HG03039 (cell line): ENCODE measurements at regions not wholly inside any gene's neighbourhood (a gene's known extent, or its start where the extent isn't known, plus 50 kb on each side); places are given as distances from the start of the nearest gene placed in this dataset.

Experiments used
- ATAC-seq: cut with Tn5 transposase; IDR thresholded peaks from one replicate; pipeline ENCODE4 v1.9.1; 2021; ENCODE audit warnings: mild to moderate bottlenecking, moderate library complexity; ENCODE audit not compliant: unreplicated experiment

- ATAC-seq = no peak
Measured at GRCh38 chr22:49590381-49590780, 237.3 kb downstream of the BRD1 start.

DNA sequence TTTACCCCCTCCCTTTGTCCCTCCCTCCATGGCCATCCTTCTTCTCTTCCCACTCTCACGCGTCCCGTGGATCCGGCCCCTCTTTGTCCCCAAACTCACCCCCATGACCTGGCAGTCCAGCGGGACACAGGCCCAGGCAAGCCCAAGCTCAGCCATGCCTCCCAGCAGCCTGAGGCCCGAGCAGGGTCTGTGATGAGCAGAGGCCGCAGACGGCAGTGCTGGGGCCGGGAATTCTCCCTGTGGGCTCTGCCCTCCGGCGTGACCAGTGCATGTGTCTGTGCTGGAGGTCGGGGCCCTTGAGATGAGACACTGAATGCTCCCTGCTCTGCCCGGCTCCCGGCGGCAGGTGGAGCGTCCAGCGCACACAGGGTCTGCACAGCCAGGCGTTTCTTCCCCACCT is 237.9 kb downstream of the BRD1 start:
- no peak for ATAC-seq

DNA sequence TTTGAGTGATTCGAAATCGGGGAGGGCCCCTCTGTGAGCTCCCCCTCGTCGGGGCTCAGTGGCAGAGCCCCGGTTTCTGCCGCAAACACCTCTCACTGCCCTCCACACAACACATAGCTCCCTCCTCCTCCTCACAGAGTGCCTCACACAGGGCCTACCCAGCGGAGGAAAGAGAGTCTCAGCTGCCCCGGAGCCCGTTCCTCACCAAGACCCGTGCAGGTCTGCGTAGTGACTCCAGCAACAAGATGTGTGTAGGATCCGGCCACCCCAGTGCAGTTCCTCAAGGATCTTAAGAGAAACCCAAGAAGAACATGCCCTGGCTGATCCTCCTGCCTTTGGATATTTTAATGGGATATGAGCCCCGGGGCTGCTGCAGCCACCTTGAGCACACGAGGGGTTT is 238.4 kb downstream of the BRD1 start:
- ATAC-seq = no peak

DNA sequence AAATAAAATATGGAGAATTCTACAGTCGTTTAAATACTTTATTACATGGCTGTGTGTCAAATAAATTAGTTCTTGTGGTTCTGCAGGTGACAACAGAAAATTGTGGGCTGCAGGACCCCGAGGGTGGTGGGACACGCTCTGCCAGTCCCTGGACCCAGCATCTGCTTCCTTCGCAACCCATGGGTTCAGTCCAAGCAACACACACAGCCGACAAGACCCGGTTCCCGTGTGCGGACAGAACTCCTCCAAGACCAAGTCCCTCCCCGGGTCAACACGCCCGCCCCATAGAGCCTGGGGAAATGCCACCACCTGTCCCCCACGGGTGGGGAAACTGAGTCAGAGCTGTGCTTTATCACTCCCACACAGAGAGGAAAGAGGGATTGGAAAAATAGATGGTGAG is 238.9 kb downstream of the BRD1 start:
- ATAC-seq = no peak

DNA sequence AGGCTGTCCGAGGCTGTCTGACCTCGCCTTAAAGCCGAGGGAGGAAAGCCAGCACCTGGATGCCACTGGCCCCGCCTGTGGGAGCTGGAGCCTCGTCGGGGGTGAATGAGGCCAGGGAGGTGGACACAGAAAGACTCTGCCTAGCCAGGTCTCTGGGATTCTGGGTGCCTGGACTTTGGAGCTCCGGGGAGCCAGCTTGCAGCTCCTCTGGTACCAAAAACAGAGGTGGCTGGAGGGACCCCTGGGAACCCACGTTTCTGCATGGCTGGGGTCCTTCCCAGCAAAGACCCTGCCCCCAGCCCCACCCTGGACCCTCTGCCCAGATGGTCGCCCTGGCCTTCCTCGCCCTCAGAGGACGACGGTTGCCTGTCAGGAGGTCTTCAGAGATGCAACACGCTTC is 239.7 kb downstream of the BRD1 start:
- no peak for ATAC-seq

DNA sequence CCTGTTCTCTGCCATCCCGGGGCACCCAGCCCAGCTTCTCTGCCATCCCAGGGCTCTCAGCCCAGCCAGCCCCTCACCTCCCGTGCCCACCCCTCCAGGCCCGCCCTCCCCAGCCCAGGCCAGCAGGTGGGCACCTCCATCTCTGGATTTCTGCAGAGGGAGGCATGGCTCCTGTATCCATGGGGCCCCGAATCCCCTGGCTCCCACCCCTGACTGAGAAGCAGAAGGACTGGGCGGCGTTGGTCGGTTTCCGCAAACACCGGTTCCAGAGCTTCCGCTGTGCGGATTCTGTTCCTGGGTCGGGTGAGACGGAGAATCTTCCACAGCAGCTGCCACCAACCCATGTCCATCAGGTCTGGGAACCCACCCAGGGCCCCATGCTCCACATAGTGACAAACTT is 240.3 kb downstream of the BRD1 start:
- ATAC-seq = no peak

GRCh38 chr22:49586873-49587272 is 240.8 kb downstream of the BRD1 start:
- ATAC-seq = no peak

- ATAC-seq = no peak
Measured at GRCh38 chr22:49586244-49586748, 241.4 kb downstream of the BRD1 start.

GRCh38 chr22:49585461-49586243 is 242.0 kb downstream of the BRD1 start:
- no peak for ATAC-seq

DNA sequence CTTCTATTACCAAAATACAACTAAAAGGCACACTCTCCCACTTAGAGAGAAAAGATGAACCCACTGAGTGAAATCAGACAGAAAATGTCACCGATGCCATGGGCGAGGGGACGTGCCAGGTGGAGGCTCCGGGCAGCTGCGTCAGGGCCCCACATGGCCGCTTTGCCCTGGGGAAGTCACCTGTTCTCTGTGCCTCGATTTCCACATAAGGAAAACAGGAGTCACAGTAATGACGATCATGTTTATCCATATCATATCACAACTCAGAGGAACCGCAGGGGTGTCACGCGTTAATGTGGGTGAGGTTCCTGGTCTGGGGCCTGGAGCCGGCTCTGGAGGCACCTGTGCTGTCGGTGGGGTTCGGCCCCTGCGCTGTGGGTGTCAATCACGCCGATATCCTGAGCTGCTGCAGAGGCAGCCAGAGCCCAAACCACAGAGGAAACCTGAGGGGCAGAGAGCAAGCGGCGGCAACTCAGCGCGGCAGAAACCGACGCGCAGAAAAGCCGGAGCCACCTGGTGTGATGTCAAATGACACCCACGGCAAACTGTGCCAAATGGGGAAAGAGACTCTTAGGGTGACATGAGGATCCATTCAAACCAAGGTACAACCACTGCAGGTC is 243.7 kb downstream of the BRD1 start:
- no peak for ATAC-seq

- no peak for ATAC-seq
Measured at GRCh38 chr22:49583341-49583740, 244.3 kb downstream of the BRD1 start.

DNA sequence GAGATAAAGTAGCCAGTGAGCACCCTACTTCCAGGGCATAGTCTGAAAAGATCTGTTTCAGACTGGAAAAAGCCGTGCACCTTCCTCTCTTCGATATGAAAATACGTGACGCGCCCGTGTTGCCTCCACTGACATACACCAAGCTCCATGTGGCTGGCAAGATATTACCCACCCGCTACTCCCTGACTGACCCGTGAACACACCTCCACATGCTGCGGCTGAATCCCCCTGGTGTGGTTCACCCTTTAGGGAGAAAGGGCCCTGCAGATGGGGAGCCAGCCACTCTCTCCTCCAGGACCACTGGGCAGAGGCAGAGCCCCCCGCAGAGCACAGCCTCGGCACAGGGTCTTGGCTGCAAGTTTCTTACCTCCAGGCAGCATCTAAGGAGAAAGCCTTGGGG is 245.0 kb downstream of the BRD1 start:
- ATAC-seq = no peak

- ATAC-seq = no peak
Measured at GRCh38 chr22:49582181-49582580, 245.5 kb downstream of the BRD1 start.

DNA sequence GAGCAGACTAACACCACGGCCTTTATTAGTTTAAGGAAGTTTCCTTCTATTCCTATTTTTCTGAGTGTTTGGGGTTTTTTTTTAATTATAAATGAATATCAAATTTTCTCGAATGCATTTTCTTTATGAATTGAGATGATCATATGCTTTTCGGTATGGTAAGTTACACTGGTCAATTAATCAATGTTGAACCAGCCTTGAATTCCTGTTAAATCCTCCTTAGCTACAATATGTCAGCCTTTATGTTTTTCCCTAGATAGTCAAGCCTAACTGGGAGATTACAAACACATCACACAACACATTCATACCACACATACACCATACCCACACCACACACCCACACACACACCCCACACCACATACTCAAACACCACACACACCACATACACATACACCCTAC is 247.6 kb downstream of the BRD1 start:
- ATAC-seq = no peak

GRCh38 chr22:49577168-49578060 is 250.3 kb downstream of the BRD1 start:
- ATAC-seq = no peak

GRCh38 chr22:49576241-49577141 is 251.2 kb downstream of the BRD1 start:
- ATAC-seq = no peak

- no peak for ATAC-seq
Measured at GRCh38 chr22:49575703-49576081, 252.0 kb downstream of the BRD1 start.

DNA sequence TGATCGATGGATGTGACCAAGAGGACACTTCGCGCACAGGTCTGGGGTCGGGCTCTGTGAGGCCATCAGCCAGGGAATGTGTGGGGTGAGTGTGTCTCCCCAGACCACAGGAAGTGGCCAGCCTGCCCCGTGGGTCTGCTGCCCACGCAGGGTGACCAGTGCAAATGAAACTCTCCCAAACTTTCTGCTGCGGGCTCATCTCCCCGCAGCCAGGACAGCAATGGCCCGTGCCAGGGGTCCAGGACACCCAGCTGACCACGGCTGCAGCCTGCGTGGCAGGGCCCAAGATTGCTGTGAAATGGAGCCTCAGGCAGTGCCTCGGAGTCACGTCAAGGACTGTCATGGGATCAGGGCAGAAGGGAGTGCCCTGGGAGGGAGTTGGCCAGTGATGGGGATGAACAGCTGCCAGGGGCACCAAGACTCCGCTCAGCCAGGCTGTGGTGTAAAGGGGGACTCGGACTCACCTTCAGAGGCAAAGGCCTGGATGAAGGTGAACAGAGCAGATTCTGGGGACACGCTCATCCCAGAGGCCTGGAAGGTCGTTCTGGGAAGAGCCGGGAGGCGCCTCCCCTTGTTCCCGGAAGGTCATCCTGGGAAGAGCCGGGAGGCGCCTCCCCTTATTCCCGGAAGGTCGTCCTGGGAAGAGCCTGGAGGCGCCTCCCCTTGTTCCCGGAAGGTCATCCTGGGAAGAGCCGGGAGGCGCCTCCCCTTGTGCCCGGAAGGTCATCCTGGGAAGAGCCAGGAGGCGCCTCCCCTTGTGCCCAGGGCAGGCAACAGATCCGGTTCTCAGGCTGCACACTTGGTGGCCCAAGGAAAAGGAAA is 252.6 kb downstream of the BRD1 start:
- ATAC-seq = no peak

DNA sequence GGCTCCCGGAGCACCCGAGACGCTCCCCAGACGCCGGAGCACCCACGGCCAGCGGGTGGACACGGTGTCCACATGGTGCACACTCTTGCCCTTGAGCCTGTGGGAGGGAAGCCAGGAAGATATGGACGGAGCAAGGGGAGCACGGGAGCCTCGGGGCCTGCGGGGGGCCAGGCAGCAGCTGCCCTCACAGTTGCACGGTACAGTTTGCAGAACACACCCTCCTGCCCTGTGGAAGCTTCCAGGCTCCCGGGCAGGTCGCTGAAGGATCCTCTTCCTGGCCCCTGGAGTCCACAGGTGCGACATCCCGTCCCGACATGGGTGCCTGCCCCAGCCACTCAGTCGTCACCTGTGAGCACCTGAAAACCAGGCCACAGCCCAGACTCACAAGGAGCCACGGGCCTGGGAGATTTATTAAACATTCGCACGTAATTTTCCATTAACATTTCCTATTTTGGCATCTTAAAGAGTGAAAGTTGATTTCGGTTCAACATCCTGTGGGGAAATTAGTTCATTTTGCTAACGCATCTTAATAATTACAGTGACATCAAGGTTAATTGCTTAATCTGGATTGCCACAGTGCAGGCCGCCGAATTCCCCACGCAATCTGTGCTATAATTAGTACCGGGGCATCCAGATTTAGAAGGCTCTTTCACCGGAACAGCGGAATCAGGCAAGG is 253.3 kb downstream of the BRD1 start:
- ATAC-seq = no peak
